VCaP (cell line): ENCODE measurements at regions not wholly inside any gene's neighbourhood (a gene's known extent, or its start where the extent isn't known, plus 50 kb on each side); places are given as distances from the start of the nearest gene placed in this dataset.

Experiments
- H3K27ac ChIP-seq: fragments of 450-650 bp; 2 replicates; pipeline ENCODE4 v1.5.1; 2017
- TF ChIP-seq, protein P1 (sequence below): fragments of 450-650 bp; conservative IDR thresholded peaks from 2 replicates; pipeline ENCODE4 v1.5.1; 2017; ENCODE audit warnings: mild to moderate bottlenecking, moderate library complexity

DNA sequence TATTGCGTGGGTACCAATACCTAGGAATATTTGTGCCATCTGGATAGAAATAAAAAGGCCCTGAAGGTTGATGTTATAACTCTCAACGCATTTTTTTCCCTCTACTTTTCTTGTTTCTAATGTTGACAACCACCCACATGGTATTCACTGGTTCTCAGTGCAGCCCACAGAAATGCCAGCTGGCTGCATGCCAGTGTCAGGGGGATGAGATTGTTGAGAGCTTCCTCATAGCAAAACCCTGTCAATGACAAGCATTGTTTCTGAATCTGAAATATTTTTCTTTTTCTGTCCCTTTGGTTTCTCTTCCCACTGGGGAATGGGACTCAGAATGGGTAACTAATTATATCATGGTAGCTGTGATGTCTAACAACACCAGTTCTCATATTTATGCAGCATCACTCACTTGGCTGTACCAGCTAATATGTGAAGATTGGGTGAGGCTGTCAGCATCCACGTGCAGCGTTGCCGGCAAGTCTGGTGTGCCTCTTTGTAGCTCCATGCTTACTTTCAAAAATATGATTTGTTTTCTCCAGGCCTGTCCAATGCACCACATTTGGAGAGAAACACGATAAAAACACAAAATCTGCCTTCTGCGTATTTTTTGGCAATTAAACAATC lies 284.6 kb downstream of the PTBP2 start:
- TF ChIP-seq, protein P1, sequence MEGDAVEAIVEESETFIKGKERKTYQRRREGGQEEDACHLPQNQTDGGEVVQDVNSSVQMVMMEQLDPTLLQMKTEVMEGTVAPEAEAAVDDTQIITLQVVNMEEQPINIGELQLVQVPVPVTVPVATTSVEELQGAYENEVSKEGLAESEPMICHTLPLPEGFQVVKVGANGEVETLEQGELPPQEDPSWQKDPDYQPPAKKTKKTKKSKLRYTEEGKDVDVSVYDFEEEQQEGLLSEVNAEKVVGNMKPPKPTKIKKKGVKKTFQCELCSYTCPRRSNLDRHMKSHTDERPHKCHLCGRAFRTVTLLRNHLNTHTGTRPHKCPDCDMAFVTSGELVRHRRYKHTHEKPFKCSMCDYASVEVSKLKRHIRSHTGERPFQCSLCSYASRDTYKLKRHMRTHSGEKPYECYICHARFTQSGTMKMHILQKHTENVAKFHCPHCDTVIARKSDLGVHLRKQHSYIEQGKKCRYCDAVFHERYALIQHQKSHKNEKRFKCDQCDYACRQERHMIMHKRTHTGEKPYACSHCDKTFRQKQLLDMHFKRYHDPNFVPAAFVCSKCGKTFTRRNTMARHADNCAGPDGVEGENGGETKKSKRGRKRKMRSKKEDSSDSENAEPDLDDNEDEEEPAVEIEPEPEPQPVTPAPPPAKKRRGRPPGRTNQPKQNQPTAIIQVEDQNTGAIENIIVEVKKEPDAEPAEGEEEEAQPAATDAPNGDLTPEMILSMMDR = no peak
- H3K27ac ChIP-seq = no peak overlapping the region

DNA sequence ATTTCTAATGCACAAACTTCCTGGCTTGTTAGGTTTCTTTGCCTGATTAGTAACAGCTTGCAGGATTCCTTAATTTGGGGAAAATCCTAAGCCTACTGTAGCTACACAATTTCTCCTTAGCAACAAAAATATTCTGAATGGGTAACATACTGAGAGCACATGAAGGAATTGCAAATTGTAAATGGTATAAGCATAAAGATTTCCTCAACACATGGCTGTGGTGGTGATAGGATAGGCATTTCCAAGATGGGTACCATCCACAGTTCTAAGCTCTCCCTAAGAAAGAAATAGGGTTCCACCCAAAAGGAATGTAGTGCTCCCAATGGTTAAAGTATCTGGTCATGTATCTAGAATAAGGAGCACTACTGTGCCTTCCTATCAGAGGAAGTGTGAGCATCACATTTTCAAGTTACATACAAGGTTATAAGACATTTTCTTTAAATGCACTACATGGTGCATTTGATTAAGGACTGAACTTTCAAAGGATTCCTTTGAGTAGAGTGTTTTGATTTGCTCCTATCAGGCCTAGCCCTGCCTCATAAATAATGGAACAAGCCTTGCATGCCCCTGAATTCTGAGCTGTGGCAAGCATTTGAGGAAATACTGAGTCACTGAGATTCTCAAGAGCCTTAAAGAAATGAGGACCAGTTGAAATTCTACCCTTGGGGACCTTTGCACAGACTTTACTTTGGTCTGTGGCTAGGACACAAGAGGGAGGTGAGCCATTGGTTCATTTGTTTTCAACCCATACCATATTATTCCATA lies 286.4 kb downstream of the PTBP2 start:
- TF ChIP-seq, protein P1 = no peak
- no peak overlapping the region for H3K27ac ChIP-seq

DNA sequence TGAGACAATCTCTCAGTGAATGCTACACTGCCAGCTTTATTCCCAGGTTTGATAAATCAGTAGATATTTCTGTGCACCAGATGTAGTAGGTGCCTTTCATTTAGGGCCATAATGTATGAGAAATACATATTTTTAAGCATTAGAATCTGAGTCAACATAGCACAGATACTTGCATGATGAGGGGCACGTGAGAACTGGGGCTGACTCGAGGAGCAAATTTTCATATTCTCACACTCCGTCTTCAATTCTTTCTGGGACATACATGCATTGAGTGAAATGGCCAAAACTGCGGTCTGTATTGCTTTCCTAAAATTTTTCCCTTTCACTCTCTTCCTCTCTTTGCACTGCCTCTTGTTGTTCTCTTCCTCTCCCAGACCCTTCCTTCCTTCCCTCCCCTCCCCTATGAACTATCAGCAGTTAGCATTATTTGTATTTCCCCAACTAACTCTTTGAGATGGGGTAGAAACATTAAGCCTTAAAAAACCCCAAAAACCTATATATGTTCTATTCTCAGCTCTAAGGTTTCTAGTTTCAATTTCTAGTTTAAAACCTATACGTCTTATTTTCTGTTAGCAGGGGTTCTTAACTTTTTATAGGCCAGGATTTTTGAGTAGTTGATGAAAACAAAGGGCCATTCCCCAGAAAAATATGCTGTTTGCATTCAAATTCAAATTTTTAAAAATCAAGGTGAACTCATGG lies 289.1 kb downstream of the PTBP2 start:
- H3K27ac ChIP-seq = no peak overlapping the region
- TF ChIP-seq, protein P1 = no peak

DNA sequence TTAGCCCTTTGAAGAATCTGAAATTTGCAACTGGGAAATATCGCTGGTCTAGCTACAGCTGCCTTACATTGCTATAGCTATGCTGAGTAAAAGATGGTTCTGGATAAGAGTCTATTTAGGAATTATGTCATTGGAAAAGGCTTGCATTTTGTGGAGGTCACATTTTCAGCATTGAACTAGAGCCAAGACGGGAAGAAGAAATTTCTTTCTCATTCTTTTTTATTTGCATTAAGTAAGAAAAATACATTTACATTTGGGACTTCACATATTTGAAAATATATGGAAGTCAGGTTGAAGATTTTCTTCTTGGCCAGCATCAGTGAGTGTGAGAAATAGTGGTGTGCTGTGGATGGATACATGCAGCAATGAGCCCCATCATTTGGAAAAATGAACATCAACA lies 291.6 kb downstream of the PTBP2 start:
- no peak overlapping the region for H3K27ac ChIP-seq
- TF ChIP-seq, protein P1 = no peak

DNA sequence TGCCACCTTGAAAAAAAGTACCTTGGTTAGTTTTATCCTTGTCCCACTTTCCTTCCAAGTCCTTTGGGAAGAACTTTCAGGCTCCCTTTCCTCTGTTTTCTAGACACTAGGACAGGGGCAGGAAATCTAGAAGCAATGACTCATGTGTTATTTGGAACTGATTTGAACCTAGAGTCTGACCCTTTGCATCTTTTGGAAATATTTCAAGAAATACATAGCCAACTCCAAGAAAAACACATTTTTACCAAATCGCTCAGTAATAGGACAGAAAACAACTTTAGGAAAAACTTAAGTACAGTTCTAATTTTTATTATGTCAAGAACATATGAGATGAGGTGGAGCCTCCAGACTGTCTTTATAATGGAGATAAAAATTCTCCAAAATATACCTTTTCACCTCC lies 292.4 kb downstream of the PTBP2 start:
- TF ChIP-seq, protein P1 = no peak

DNA sequence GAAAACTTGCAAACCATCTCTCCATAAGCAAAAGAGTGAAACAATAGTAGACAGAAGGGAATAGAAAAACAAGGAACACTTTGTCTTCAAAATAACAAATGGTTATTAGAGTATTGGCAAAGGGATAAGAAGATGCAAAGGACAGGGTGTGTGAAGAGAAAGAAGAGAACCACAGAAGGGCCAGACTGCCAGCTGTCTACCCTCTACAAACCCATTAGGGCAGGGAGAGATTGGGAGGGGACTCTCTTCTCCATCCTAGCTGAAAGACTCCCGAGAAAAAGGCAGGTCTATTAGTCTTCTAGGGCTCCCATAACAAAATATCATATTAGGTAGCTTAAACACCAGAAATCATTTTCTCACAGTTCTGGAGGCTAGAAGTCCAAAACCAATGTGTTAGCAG lies 292.8 kb downstream of the PTBP2 start:
- TF ChIP-seq, protein P1 = no peak
- H3K27ac ChIP-seq = no peak overlapping the region

More for the DNA sequence above, 292.4 kb downstream of the PTBP2 start:
- no peak overlapping the region for H3K27ac ChIP-seq

DNA sequence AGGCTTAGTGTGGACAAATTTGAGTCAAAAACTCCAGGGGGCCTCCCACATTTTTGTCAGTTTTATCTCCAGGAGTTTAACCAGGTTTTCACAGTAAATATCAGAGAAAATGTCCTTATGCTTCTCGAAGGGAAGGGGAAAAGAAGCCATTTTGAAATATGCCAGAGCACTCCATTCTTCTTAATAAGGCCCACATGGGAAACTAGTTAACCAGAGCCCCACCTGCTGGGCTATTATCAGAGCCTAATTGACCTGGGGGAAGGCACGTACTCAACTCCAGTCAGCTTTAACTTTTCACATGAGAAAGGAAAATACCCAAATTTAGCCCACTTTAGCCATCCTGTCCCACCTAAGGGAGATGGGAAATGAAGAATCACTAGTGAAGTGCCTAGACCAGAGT lies 296.3 kb downstream of the PTBP2 start:
- TF ChIP-seq, protein P1 = peak; percentile 37; the same call in 1 of the 2 replicates
- H3K27ac ChIP-seq = no peak overlapping the region
